IMR-90 (cell line): ENCODE measurements at regions not wholly inside any gene's neighbourhood (a gene's known extent, or its start where the extent isn't known, plus 50 kb on each side); places are given as distances from the start of the nearest gene placed in this dataset.

Source experiments
- ATAC-seq: fragments of 200-7000 bp; cut with Tn5 transposase; 2 replicates; pipeline ENCODE4 v1.9.1; 2020; ENCODE audit warnings: low read depth, mild to moderate bottlenecking, moderate library complexity
- BruUV-seq: library from RNA; stranded (reverse); fragments of 400-500 nt; replicated peaks from 2 replicates; lab custom pipeline; 2021; lab: Mats Ljungman, UMichigan
- CTCF ChIA-PET: fragments of 300-600 bp; formaldehyde crosslinking; extraction: SDS; loops from one replicate; lab custom pipeline; 2021; ENCODE audit warnings: antibody characterized with exemption; lab: Yijun Ruan, JAX
- POLR2A ChIA-PET: fragments of 300-600 bp; sonication (Branson Sonifier 250); formaldehyde crosslinking; loops from one replicate; lab custom pipeline; 2022; ENCODE audit warnings: antibody characterized with exemption; ENCODE audit not compliant: unreplicated experiment; lab: Charles Lee
- DNase-seq: peaks from one replicate; pipeline ENCODE4 v3.0.0; 2013
- H2AFZ ChIP-seq: replicated peaks from 2 replicates; pipeline ENCODE3; 2013; ENCODE audit warnings: low read length, mild to moderate bottlenecking; ENCODE audit not compliant: poor library complexity
- H2AK5ac ChIP-seq: 2 replicates; pipeline ENCODE4 v1.6.1; 2013; ENCODE audit warnings: low read depth, low read length, inconsistent platforms
- H2AK9ac ChIP-seq: replicated peaks from 2 replicates; pipeline ENCODE3; 2013; ENCODE audit warnings: mild to moderate bottlenecking, low read depth, low read length, moderate library complexity; ENCODE audit not compliant: poor library complexity
- H2BK120ac ChIP-seq: 2 replicates; pipeline ENCODE4 v1.6.1; 2013; ENCODE audit warnings: low read depth, low read length, inconsistent platforms
- H2BK15ac ChIP-seq: 3 replicates; pipeline ENCODE4 v1.6.1; 2013; ENCODE audit warnings: low read depth, low read length, inconsistent platforms
- H2BK20ac ChIP-seq: 2 replicates; pipeline ENCODE4 v1.6.1; 2013; ENCODE audit warnings: low read depth, mild to moderate bottlenecking, inconsistent platforms, low read length, moderate library complexity
- H2BK5ac ChIP-seq: 2 replicates; pipeline ENCODE4 v1.6.1; 2013; ENCODE audit warnings: mild to moderate bottlenecking, low read depth, low read length, inconsistent platforms; ENCODE audit not compliant: poor library complexity, severe bottlenecking
- H3K14ac ChIP-seq: replicated peaks from 2 replicates; pipeline ENCODE4 v1.6.1; 2013; ENCODE audit warnings: low read depth, low read length, inconsistent platforms
- H3K18ac ChIP-seq: 2 replicates; pipeline ENCODE4 v1.6.1; 2013; ENCODE audit warnings: low read depth, low read length, control low read depth
- H3K23ac ChIP-seq: 2 replicates; pipeline ENCODE4 v1.6.1; 2013; ENCODE audit warnings: low read depth, low read length, inconsistent platforms
- H3K27ac ChIP-seq: 2 replicates; pipeline ENCODE4 v1.5.1; 2013; ENCODE audit warnings: mild to moderate bottlenecking, control low read depth, low read length; ENCODE audit not compliant: insufficient read depth
- H3K27me3 ChIP-seq: 2 replicates; pipeline ENCODE4 v1.6.1; 2013; ENCODE audit warnings: low read length; ENCODE audit not compliant: control insufficient read depth, insufficient read depth
- H3K36me3 ChIP-seq: 2 replicates; pipeline ENCODE4 v1.6.1; 2013; ENCODE audit warnings: low read length, mixed read lengths; ENCODE audit not compliant: control insufficient read depth, insufficient read depth
- H3K4ac ChIP-seq: 2 replicates; pipeline ENCODE4 v1.6.1; 2013; ENCODE audit warnings: low read depth, low read length, inconsistent platforms
- H3K4me1 ChIP-seq: 2 replicates; pipeline ENCODE4 v1.6.1; 2013; ENCODE audit warnings: low read length, mixed read lengths; ENCODE audit not compliant: control insufficient read depth, insufficient read depth
- H3K4me2 ChIP-seq: 2 replicates; pipeline ENCODE4 v1.6.1; 2013; ENCODE audit warnings: low read depth, mild to moderate bottlenecking, control low read depth, low read length, moderate library complexity
- H3K4me3 ChIP-seq: 2 replicates; pipeline ENCODE4 v1.5.1; 2013; ENCODE audit warnings: low read depth, mild to moderate bottlenecking, control low read depth, low read length, moderate library complexity; ENCODE audit not compliant: insufficient read depth
- H3K56ac ChIP-seq: 2 replicates; pipeline ENCODE4 v1.6.1; 2013; ENCODE audit warnings: low read length, inconsistent platforms; ENCODE audit not compliant: insufficient read depth; ENCODE audit errors: extremely low read depth
- H3K79me1 ChIP-seq, 2 experiments: 2 replicates each; pipeline ENCODE4 v1.6.1; 2013; ENCODE audit warnings: low read length in 2 of 2, inconsistent platforms in 1 of 2, low read depth in 1 of 2
- H3K9ac ChIP-seq: 2 replicates; pipeline ENCODE4 v1.6.1; 2013; ENCODE audit warnings: low read depth, low read length, control low read depth
- H3K9me1 ChIP-seq: 2 replicates; pipeline ENCODE4 v1.6.1; 2013; ENCODE audit warnings: low read length, inconsistent platforms; ENCODE audit not compliant: insufficient read depth
- H3K9me3 ChIP-seq: 2 replicates; pipeline ENCODE4 v1.6.1; 2013; ENCODE audit warnings: low read length; ENCODE audit not compliant: control insufficient read depth, insufficient read depth
- H4K20me1 ChIP-seq: 2 replicates; pipeline ENCODE4 v1.6.1; 2013; ENCODE audit warnings: low read length, inconsistent platforms; ENCODE audit not compliant: insufficient read depth
- H4K5ac ChIP-seq: 2 replicates; pipeline ENCODE4 v1.6.1; 2013; ENCODE audit warnings: mild to moderate bottlenecking, low read depth, low read length, control low read depth
- H4K8ac ChIP-seq, 2 experiments: 2 replicates each; pipeline ENCODE4 v1.6.1; 2013; ENCODE audit warnings: low read depth in 2 of 2, low read length in 2 of 2, control low read depth in 1 of 2, inconsistent platforms in 1 of 2
- H4K91ac ChIP-seq: 2 replicates; pipeline ENCODE4 v1.6.1; 2013; ENCODE audit warnings: low read depth, low read length, inconsistent platforms; ENCODE audit not compliant: insufficient read depth
- BHLHE40 ChIP-seq: fragments of 150-350 bp; IDR thresholded peaks from 2 replicates; pipeline ENCODE4 v1.6.1; 2016; ENCODE audit warnings: mild to moderate bottlenecking, low read depth, low read length
- FOS ChIP-seq: fragments of 150-350 bp; IDR thresholded peaks from 2 replicates; pipeline ENCODE4 v1.6.1; 2016; ENCODE audit warnings: low read depth, low read length
- MAFK ChIP-seq: IDR thresholded peaks from 2 replicates; pipeline ENCODE4 v1.6.1; 2012; ENCODE audit warnings: low read depth, low read length, improper control_type of control experiment
- MAZ ChIP-seq: IDR thresholded peaks from 2 replicates; pipeline ENCODE4 v1.6.1; 2012; ENCODE audit warnings: low read depth, mild to moderate bottlenecking, low read length, improper control_type of control experiment, moderate library complexity, borderline replicate concordance
- MXI1 ChIP-seq: IDR thresholded peaks from 2 replicates; pipeline ENCODE4 v1.6.1; 2012; ENCODE audit warnings: low read depth, mild to moderate bottlenecking, low read length, moderate library complexity, borderline replicate concordance
- NFE2L2 ChIP-seq: fragments of 150-350 bp; IDR thresholded peaks from 2 replicates; pipeline ENCODE4 v1.6.1; 2016; ENCODE audit warnings: low read depth, mild to moderate bottlenecking, low read length
- POLR2A ChIP-seq: IDR thresholded peaks from 2 replicates; pipeline ENCODE4 v1.6.1; 2012; ENCODE audit warnings: mild to moderate bottlenecking, low read depth, low read length
- RCOR1 ChIP-seq: IDR thresholded peaks from 2 replicates; pipeline ENCODE4 v1.6.1; 2012; ENCODE audit warnings: mild to moderate bottlenecking, low read length, improper control_type of control experiment; ENCODE audit not compliant: insufficient replicate concordance
- RFX5 ChIP-seq: IDR thresholded peaks from 2 replicates; pipeline ENCODE4 v1.8.0; 2012; ENCODE audit warnings: low read depth, mild to moderate bottlenecking, low read length, moderate library complexity
- SMC3 ChIP-seq: fragments of 150-350 bp; IDR thresholded peaks from 2 replicates; pipeline ENCODE4 v1.6.1; 2016; ENCODE audit warnings: low read depth, mild to moderate bottlenecking, antibody characterized with exemption, low read length, moderate library complexity
- WGBS, 2 experiments: methylation state at CpG; one replicate each; pipeline versions ENCODE4 v1.1.5 to v1.1.7; 2013; ENCODE audit warnings: missing lambda C conversion rate in 2 of 2; ENCODE audit not compliant: insufficient read length in 1 of 2; ENCODE audit errors: extremely low coverage in 2 of 2; 5-methylcytosine and 5-hydroxymethylcytosine counted together
- dilution Hi-C: fragments of 300-500 bp; cut with HindIII; formaldehyde crosslinking; loops from one replicate; pipeline ENCODE4 v1.14.3; 2018; ENCODE audit warnings: low sequenced_read_pairs; ENCODE audit not compliant: unreplicated experiment
- in situ Hi-C: fragments of 300-500 bp; cut with MboI; formaldehyde crosslinking; loops from 3 replicates; pipeline ENCODE4 v1.14.3; 2019; ENCODE audit warnings: low sequenced_read_pairs, inconsistent platforms, mixed read lengths
- intact Hi-C: fragments of 100-400 bp; cut with micrococcal nuclease; formaldehyde crosslinking; loops from 2 replicates; pipeline ENCODE4 v1.10.0; 2022
- TF ChIP-seq, protein P1 (sequence below): fragments of 150-350 bp; IDR thresholded peaks from 2 replicates; pipeline ENCODE4 v1.6.1; 2017; ENCODE audit warnings: mild to moderate bottlenecking, antibody characterized with exemption, low read length, low read depth
- TF ChIP-seq, protein P2 (sequence below): conservative IDR thresholded peaks from 2 replicates; pipeline ENCODE4 v1.5.1; 2012; ENCODE audit warnings: mild to moderate bottlenecking, low read depth, low read length, improper control_type of control experiment

DNA sequence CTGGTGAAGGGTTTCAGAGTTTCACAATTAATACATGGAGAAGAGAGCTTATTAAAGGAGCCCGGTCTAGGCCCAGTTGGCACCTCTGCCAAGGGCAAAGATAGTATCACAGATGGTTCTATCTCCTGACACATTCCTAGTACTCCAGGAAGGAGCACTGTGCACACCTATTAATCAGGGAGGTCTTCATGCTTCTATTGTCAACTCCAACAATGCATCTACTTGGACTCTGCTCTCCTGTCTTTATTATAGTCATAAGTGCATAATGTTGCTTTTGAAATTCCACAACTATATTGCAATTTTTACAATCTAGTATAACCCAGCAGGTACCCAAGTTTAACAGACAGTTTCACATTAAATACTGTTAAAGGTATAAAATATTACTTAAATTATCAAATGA, 174.5 kb upstream of the TSC22D1 start:
- no TSS peak for BruUV-seq
- ATAC-seq (no peak), DNase-seq (no peak)
- Histone ChIP-seq H3K9me3 (no peaks in the 10 kb centered on the region), H3K4me1 (no peaks in the 10 kb centered on the region), H2AFZ (no peak overlapping the region), H3K4ac (no peak overlapping the region), H2BK20ac (no peak overlapping the region), H2BK5ac (no peak overlapping the region), H3K23ac (no peak overlapping the region), H4K20me1 (no peaks in the 10 kb centered on the region), H4K8ac (no peak overlapping the region), H4K5ac (no peak overlapping the region), H3K36me3 (no peaks in the 10 kb centered on the region), H3K56ac (no peak overlapping the region), H4K91ac (no peak overlapping the region), H3K79me1 (no peaks in the 10 kb centered on the region), H2BK120ac (no peak overlapping the region), H2BK15ac (no peak overlapping the region), H3K27ac (no peak overlapping the region), H3K18ac (no peak overlapping the region), H3K4me3 (no peak overlapping the region), H3K9ac (no peak overlapping the region), H3K27me3 (no peaks in the 10 kb centered on the region), H3K14ac (no peak overlapping the region), H2AK9ac (no peak overlapping the region), H3K9me1 (no peaks in the 10 kb centered on the region), H2AK5ac (no peak overlapping the region), H3K4me2 (no peak overlapping the region)
- in situ Hi-C loops (no loop called here), intact Hi-C loops (no loop called here), dilution Hi-C loops (no loop called here)
- POLR2A ChIA-PET = no interaction called here
- no peak for TF ChIP-seq NFE2L2
- no peak for TF ChIP-seq MXI1
- TF ChIP-seq, protein P1, sequence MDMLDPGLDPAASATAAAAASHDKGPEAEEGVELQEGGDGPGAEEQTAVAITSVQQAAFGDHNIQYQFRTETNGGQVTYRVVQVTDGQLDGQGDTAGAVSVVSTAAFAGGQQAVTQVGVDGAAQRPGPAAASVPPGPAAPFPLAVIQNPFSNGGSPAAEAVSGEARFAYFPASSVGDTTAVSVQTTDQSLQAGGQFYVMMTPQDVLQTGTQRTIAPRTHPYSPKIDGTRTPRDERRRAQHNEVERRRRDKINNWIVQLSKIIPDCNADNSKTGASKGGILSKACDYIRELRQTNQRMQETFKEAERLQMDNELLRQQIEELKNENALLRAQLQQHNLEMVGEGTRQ = no peak
- TF ChIP-seq RFX5 = no peak
- no peak for TF ChIP-seq POLR2A
- no peak for TF ChIP-seq MAZ
- no peak for TF ChIP-seq MAFK
- no peak for TF ChIP-seq SMC3
- no peak for TF ChIP-seq RCOR1
- TF ChIP-seq BHLHE40 = no peak
- TF ChIP-seq, protein P2, sequence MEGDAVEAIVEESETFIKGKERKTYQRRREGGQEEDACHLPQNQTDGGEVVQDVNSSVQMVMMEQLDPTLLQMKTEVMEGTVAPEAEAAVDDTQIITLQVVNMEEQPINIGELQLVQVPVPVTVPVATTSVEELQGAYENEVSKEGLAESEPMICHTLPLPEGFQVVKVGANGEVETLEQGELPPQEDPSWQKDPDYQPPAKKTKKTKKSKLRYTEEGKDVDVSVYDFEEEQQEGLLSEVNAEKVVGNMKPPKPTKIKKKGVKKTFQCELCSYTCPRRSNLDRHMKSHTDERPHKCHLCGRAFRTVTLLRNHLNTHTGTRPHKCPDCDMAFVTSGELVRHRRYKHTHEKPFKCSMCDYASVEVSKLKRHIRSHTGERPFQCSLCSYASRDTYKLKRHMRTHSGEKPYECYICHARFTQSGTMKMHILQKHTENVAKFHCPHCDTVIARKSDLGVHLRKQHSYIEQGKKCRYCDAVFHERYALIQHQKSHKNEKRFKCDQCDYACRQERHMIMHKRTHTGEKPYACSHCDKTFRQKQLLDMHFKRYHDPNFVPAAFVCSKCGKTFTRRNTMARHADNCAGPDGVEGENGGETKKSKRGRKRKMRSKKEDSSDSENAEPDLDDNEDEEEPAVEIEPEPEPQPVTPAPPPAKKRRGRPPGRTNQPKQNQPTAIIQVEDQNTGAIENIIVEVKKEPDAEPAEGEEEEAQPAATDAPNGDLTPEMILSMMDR = no peak
- no peak for TF ChIP-seq FOS
- CTCF ChIA-PET = no interaction called here
- no CpG with 5 or more reads among the region's 1 CpG for WGBS, 2 experiments
